ENCODE measurements at regions not wholly inside any gene's neighbourhood (a gene's known extent, or its start where the extent isn't known, plus 50 kb on each side); places are given as distances from the start of the nearest gene placed in this dataset.

DNA sequence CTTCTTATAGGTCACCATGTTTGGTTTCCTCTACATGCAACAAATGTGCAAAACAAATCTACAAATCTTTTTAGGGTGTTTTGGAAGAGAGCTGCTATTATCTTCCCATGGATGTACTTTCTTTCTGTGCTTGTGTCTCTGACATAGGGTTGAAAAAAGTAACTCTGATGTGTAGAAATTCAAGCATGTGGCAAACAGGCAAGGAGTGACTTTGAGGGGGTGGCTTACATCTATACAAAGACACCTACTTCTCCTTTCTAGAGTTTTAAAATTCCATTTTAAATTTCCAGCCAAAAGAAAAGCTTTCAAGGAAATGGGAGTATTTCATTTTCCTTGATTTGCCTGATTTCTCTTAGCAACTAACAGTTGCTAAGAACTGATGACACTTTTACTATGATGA lies 904.8 kb upstream of the CELF4 start:
- TF ChIP-seq POLR2A (IDR thresholded peaks at IDR 0.05) (no peak), CTCF (IDR thresholded peaks at IDR 0.05) (no peak)
